ENCODE measurements at regions not wholly inside any gene's neighbourhood (a gene's known extent, or its start where the extent isn't known, plus 50 kb on each side); places are given as distances from the start of the nearest gene placed in this dataset.

- Histone ChIP-seq H3K4me3 (no peak overlapping the region), H3K27me3 (no peaks in the 10 kb centered on the region), H3K9me3 (ENCODE audit: low read depth) (no peaks in the 10 kb centered on the region), H3K4me1 (ENCODE audit: low read depth) (no peaks in the 10 kb centered on the region), H3K36me3 (no peaks in the 10 kb centered on the region), H3K27ac (no peak overlapping the region)
- DNase-seq (ENCODE audit: low read depth in 1 of 2, low spot score in 1 of 2), result no peak
- TF ChIP-seq, protein P1, sequence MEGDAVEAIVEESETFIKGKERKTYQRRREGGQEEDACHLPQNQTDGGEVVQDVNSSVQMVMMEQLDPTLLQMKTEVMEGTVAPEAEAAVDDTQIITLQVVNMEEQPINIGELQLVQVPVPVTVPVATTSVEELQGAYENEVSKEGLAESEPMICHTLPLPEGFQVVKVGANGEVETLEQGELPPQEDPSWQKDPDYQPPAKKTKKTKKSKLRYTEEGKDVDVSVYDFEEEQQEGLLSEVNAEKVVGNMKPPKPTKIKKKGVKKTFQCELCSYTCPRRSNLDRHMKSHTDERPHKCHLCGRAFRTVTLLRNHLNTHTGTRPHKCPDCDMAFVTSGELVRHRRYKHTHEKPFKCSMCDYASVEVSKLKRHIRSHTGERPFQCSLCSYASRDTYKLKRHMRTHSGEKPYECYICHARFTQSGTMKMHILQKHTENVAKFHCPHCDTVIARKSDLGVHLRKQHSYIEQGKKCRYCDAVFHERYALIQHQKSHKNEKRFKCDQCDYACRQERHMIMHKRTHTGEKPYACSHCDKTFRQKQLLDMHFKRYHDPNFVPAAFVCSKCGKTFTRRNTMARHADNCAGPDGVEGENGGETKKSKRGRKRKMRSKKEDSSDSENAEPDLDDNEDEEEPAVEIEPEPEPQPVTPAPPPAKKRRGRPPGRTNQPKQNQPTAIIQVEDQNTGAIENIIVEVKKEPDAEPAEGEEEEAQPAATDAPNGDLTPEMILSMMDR (IDR thresholded peaks at IDR 0.05; ENCODE audit: low read depth, low read length), result peak; percentile 21
These were observed 583.0 kb upstream of the ATXN8OS start for GRCh38 chr13:69524459-69525150.

DNA sequence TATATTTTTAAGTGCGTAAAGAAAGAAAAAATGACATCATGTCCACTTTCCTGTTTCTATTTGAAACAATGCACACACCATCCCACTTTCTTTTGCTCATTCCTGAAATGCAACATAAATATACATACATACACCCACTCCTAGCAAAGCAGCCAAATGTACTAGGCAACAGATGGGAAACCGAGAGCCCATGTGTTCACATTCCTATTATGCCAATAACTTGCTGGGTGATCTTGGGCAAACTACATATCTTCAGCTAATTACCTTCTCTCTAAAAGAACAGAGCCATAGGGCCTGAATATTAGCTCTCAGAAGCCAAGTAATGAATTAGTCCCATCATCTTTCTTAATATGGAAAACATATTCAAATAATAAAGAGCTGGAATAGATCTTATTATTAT lies 610.6 kb upstream of the ATXN8OS start:
- Histone ChIP-seq H3K9me3 (ENCODE audit: low read depth) (no peaks in the 10 kb centered on the region), H3K36me3 (no peaks in the 10 kb centered on the region), H3K4me1 (ENCODE audit: low read depth) (no peaks in the 10 kb centered on the region), H3K27ac (no peak overlapping the region), H3K27me3 (no peaks in the 10 kb centered on the region), H3K4me3 (no peak overlapping the region)
- TF ChIP-seq, protein P1 (IDR thresholded peaks at IDR 0.05; ENCODE audit: low read depth, low read length), result no peak
- DNase-seq (ENCODE audit: low read depth in 1 of 2, low spot score in 1 of 2), result no peak

DNA sequence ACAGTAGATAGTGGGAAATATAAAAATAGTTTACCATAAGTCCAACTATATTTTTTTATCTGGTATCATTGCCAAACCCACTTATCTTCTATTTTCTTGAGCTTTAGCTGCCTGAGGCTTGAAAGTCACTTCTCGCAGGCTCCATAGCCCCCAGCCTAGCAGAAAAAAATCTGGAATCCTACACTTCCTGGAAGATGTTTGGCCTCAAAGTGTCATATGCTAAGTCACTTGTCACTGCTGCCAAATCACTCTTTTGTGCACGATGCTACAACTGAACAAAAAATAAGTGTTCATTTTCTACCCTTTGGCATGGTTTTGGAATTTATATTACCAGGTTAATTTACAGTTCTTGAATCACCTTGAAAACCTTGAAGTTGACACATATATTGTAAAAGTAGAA lies 612.5 kb upstream of the ATXN8OS start:
- H3K36me3 ChIP-seq, result no peaks in the 10 kb centered on the region
- TF ChIP-seq, protein P1 (IDR thresholded peaks at IDR 0.05; ENCODE audit: low read depth, low read length), result no peak
- no peak overlapping the region for H3K4me3 ChIP-seq
- H3K9me3 ChIP-seq (ENCODE audit: low read depth), result no peaks in the 10 kb centered on the region
- H3K27me3 ChIP-seq, result no peaks in the 10 kb centered on the region
- no peaks in the 10 kb centered on the region for H3K4me1 ChIP-seq (ENCODE audit: low read depth)
- no peak for DNase-seq (ENCODE audit: low read depth in 1 of 2, low spot score in 1 of 2)
- H3K27ac ChIP-seq, result no peak overlapping the region

- Histone ChIP-seq H3K27ac (no peak overlapping the region), H3K4me1 (ENCODE audit: low read depth) (no peaks in the 10 kb centered on the region), H3K4me3 (no peak overlapping the region), H3K9me3 (ENCODE audit: low read depth) (peaks cover 3% of the 10 kb centered on the region), H3K27me3 (no peaks in the 10 kb centered on the region), H3K36me3 (no peaks in the 10 kb centered on the region)
- TF ChIP-seq, protein P1 (IDR thresholded peaks at IDR 0.05; ENCODE audit: low read depth, low read length), result no peak
- DNase-seq (ENCODE audit: low read depth in 1 of 2, low spot score in 1 of 2), result no peak
These were observed 620.0 kb upstream of the ATXN8OS start for GRCh38 chr13:69487576-69487975.

DNA sequence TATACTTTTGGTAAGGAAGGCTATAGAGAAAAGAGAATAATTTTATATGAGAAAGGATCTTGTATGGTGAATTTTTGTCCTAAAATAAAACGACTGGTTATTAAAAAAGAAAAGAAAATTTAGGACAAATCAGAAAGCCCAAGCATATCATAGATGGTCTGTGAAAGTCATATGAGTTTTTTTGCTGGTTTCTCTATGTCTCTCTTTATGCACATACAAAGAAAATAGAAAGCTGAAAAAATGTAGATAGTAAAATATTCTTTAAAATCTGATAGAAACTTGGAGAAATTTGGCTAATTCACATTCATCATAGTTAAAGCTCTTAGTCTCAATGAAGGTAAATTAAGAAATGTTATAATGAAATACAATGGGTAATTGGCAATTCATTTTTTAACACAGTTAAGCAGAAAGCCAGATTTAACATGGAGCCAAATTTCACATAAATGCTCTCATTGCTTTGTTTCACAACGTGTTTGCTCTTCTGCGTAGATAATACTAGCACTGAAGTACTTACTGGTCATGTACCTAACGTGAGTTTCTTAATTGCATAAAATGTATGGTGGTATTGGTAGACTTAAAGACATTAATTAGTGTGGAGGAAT lies 621.5 kb upstream of the ATXN8OS start:
- TF ChIP-seq, protein P1 (IDR thresholded peaks at IDR 0.05; ENCODE audit: low read depth, low read length), result no peak
- no peak overlapping the region for H3K4me3 ChIP-seq
- H3K36me3 ChIP-seq, result no peaks in the 10 kb centered on the region
- no peak overlapping the region for H3K27ac ChIP-seq
- peaks cover 3% of the 10 kb centered on the region for H3K9me3 ChIP-seq (ENCODE audit: low read depth)
- no peak for DNase-seq (ENCODE audit: low read depth in 1 of 2, low spot score in 1 of 2)
- H3K4me1 ChIP-seq (ENCODE audit: low read depth), result no peaks in the 10 kb centered on the region
- H3K27me3 ChIP-seq, result no peaks in the 10 kb centered on the region
